ENCODE measurements at regions not wholly inside any gene's neighbourhood (a gene's known extent, or its start where the extent isn't known, plus 50 kb on each side); places are given as distances from the start of the nearest gene placed in this dataset.

GRCh38 chr9:91040371-91041215 lies 239.0 kb downstream of the SYK start:
- no peak for DNase-seq (ENCODE audit: low read depth)

GRCh38 chr9:91042024-91042423 lies 240.4 kb downstream of the SYK start:
- no peak for DNase-seq (ENCODE audit: low read depth)

GRCh38 chr9:91042541-91042940 lies 240.9 kb downstream of the SYK start:
- DNase-seq (ENCODE audit: low read depth): no peak

GRCh38 chr9:91043056-91043810 lies 241.6 kb downstream of the SYK start:
- DNase-seq (ENCODE audit: low read depth): no peak

- DNase-seq (ENCODE audit: low read depth): no peak
Measured at GRCh38 chr9:91043811-91044175, 242.2 kb downstream of the SYK start.

- no peak for DNase-seq (ENCODE audit: low read depth)
Measured at GRCh38 chr9:91044354-91044753, 242.7 kb downstream of the SYK start.

GRCh38 chr9:91045041-91045440 lies 243.4 kb downstream of the SYK start:
- no peak for DNase-seq (ENCODE audit: low read depth)

GRCh38 chr9:91047529-91047928 lies 245.9 kb downstream of the SYK start:
- no peak for DNase-seq (ENCODE audit: low read depth)

GRCh38 chr9:91047993-91048607 lies 246.5 kb downstream of the SYK start:
- DNase-seq (ENCODE audit: low read depth): peak; percentile 87

- DNase-seq (ENCODE audit: low read depth): no peak
Measured at GRCh38 chr9:91048749-91049148, 247.1 kb downstream of the SYK start.

- no peak for DNase-seq (ENCODE audit: low read depth)
Measured at GRCh38 chr9:91053824-91054223, 252.2 kb downstream of the SYK start.

- no peak for DNase-seq (ENCODE audit: low read depth)
Measured at GRCh38 chr9:91055845-91056244, 254.2 kb downstream of the SYK start.

GRCh38 chr9:91056486-91056885 lies 254.9 kb downstream of the SYK start:
- DNase-seq (ENCODE audit: low read depth): no peak

- DNase-seq (ENCODE audit: low read depth): peak; percentile 59
Measured at GRCh38 chr9:91056917-91057316, 255.3 kb downstream of the SYK start.

- peak; percentile 9 for DNase-seq (ENCODE audit: low read depth)
Measured at GRCh38 chr9:91059713-91060112, 258.1 kb downstream of the SYK start.

- DNase-seq (ENCODE audit: low read depth): peak; percentile 91
Measured at GRCh38 chr9:91060520-91061343, 259.1 kb downstream of the SYK start.

GRCh38 chr9:91061506-91061905 lies 259.9 kb downstream of the SYK start:
- DNase-seq (ENCODE audit: low read depth): no peak

- no peak for DNase-seq (ENCODE audit: low read depth)
Measured at GRCh38 chr9:91062281-91062680, 260.7 kb downstream of the SYK start.

- no peak for DNase-seq (ENCODE audit: low read depth)
Measured at GRCh38 chr9:91063471-91063870, 261.9 kb downstream of the SYK start.

- DNase-seq (ENCODE audit: low read depth): no peak
Measured at GRCh38 chr9:91065231-91066041, 263.8 kb downstream of the SYK start.

- no peak for DNase-seq (ENCODE audit: low read depth)
Measured at GRCh38 chr9:91066042-91066415, 264.4 kb downstream of the SYK start.

Data from HT1080 (cell line).